Naive thymus-derived CD8-positive, alpha-beta T cell (primary cell): ENCODE measurements at regions not wholly inside any gene's neighbourhood (a gene's known extent, or its start where the extent isn't known, plus 50 kb on each side); places are given as distances from the start of the nearest gene placed in this dataset.
"Not testable (repeated sequence)": the region's sequence is repeated elsewhere in the genome, so short reads cannot be mapped to it uniquely, and the experiment has no call there.

ENCODE experiments used
- ATAC-seq, 2 donors: fragments of 150-1000 bp; cut with Tn5 transposase in 1 of 2; sonication (Bioruptor Pico), chemical (Tn5 transposase) in 1 of 2; 1 replicate in 1 of 2; 2 replicates in 1 of 2; pipeline ENCODE4 v1.10.0; 2021; ENCODE audit warnings: mild to moderate bottlenecking in 2 of 2, moderate library complexity in 2 of 2
- POLR2A ChIA-PET: fragments of 350-600 bp; sonication (Branson Sonifier 250); formaldehyde crosslinking; loops from one replicate; lab custom pipeline; 2021; ENCODE audit warnings: antibody characterized with exemption; lab: Charles Lee
- DNase-seq, 10 donors: peaks; one replicate each; pipeline versions ENCODE4 v3.0.0 to v3.0.0-alpha.2; 2020 to 2022
- H3K27ac Mint-ChIP-seq, 10 donors: one replicate each; pipeline ENCODE4 v1.8.0; 2020 to 2022; ENCODE audit warnings: mild to moderate bottlenecking in 10 of 10, mixed read lengths in 10 of 10, moderate library complexity in 4 of 10, inconsistent platforms in 1 of 10
- H3K27me3 Mint-ChIP-seq, 5 donors: one replicate each; pipeline ENCODE4 v1.8.0; 2021 to 2022; ENCODE audit warnings: mixed read lengths in 5 of 5
- H3K36me3 Mint-ChIP-seq, 3 donors: one replicate each; pipeline ENCODE4 v1.8.0; 2020 to 2022; ENCODE audit warnings: mixed read lengths in 3 of 3, mild to moderate bottlenecking in 2 of 3, inconsistent platforms in 1 of 3
- H3K4me1 Mint-ChIP-seq, 4 donors: one replicate each; pipeline ENCODE4 v1.8.0; 2021 to 2022; ENCODE audit warnings: mixed read lengths in 4 of 4
- H3K4me3 Mint-ChIP-seq, 10 donors: one replicate each; pipeline ENCODE4 v1.8.0; 2020 to 2022; ENCODE audit warnings: mild to moderate bottlenecking in 10 of 10, mixed read lengths in 10 of 10, moderate library complexity in 6 of 10, inconsistent platforms in 1 of 10
- H3K9me3 Mint-ChIP-seq, 9 donors: one replicate each; pipeline ENCODE4 v1.8.0; 2020 to 2022; ENCODE audit warnings: mixed read lengths in 9 of 9, mild to moderate bottlenecking in 3 of 9, inconsistent platforms in 1 of 9, moderate library complexity in 1 of 9

- Mint-ChIP-seq H3K36me3 (no peaks in the 10 kb centered on the region), H3K27ac (no peak overlapping the region), H3K9me3 (no peaks in the 10 kb centered on the region), H3K4me1 (no peaks in the 10 kb centered on the region), H3K27me3 (peaks cover 0 to 6% (median 0%) of the 10 kb centered on the region in 5 donors), H3K4me3 (no peak overlapping the region)
- POLR2A ChIA-PET = no interaction called here
- no peak for DNase-seq
- no peak for ATAC-seq
Observed at GRCh38 chr2:16188261-16188890, 248.0 kb downstream of the MYCN start.

- no peak for DNase-seq
- Mint-ChIP-seq H3K36me3 (no peaks in the 10 kb centered on the region), H3K27me3 (peaks cover 0 to 7% (median 0%) of the 10 kb centered on the region in 5 donors), H3K9me3 (no peaks in the 10 kb centered on the region), H3K27ac (no peak overlapping the region), H3K4me3 (no peak overlapping the region), H3K4me1 (no peaks in the 10 kb centered on the region)
- no peak for ATAC-seq
- POLR2A ChIA-PET = no interaction called here
Observed at GRCh38 chr2:16187482-16187817, 247.1 kb downstream of the MYCN start.

- no peak overlapping the region for H3K4me3 Mint-ChIP-seq
- no peaks in the 10 kb centered on the region for H3K4me1 Mint-ChIP-seq
- no peak overlapping the region for H3K27ac Mint-ChIP-seq
- H3K9me3 Mint-ChIP-seq = no peaks in the 10 kb centered on the region
- H3K27me3 Mint-ChIP-seq = peaks cover 0 to 9% (median 0%) of the 10 kb centered on the region in 5 donors
- H3K36me3 Mint-ChIP-seq = no peaks in the 10 kb centered on the region
- no peak for ATAC-seq
- no peak for DNase-seq
- POLR2A ChIA-PET = no interaction called here
Observed at GRCh38 chr2:16186661-16187481, 246.5 kb downstream of the MYCN start.

- no peaks in the 10 kb centered on the region for H3K4me1 Mint-ChIP-seq
- peaks cover 0 to 7% (median 0%) of the 10 kb centered on the region in 5 donors for H3K27me3 Mint-ChIP-seq
- H3K36me3 Mint-ChIP-seq = no peaks in the 10 kb centered on the region
- H3K9me3 Mint-ChIP-seq = no peaks in the 10 kb centered on the region
- ATAC-seq (no peak), DNase-seq (no peak)
- H3K4me3 Mint-ChIP-seq = no peak overlapping the region
- no peak overlapping the region for H3K27ac Mint-ChIP-seq
- POLR2A ChIA-PET = no interaction called here
Observed at GRCh38 chr2:16185801-16186272, 245.5 kb downstream of the MYCN start.

- peaks cover 0 to 7% (median 0%) of the 10 kb centered on the region in 5 donors for H3K27me3 Mint-ChIP-seq
- no peak for DNase-seq
- no peaks in the 10 kb centered on the region for H3K9me3 Mint-ChIP-seq
- no peak overlapping the region for H3K27ac Mint-ChIP-seq
- H3K4me1 Mint-ChIP-seq = no peaks in the 10 kb centered on the region
- H3K36me3 Mint-ChIP-seq = no peaks in the 10 kb centered on the region
- no peak overlapping the region for H3K4me3 Mint-ChIP-seq
- no peak for ATAC-seq
- POLR2A ChIA-PET = no interaction called here
Observed at GRCh38 chr2:16184945-16185660, 244.8 kb downstream of the MYCN start.

- no peaks in the 10 kb centered on the region for H3K4me1 Mint-ChIP-seq
- POLR2A ChIA-PET = no interaction called here
- no peak for DNase-seq
- no peaks in the 10 kb centered on the region for H3K9me3 Mint-ChIP-seq
- H3K27ac Mint-ChIP-seq = no peak overlapping the region
- H3K27me3 Mint-ChIP-seq = peaks cover 0 to 7% (median 0%) of the 10 kb centered on the region in 5 donors
- ATAC-seq = no peak
- no peaks in the 10 kb centered on the region for H3K36me3 Mint-ChIP-seq
- no peak overlapping the region for H3K4me3 Mint-ChIP-seq
Observed at GRCh38 chr2:16184341-16184890, 244.1 kb downstream of the MYCN start.

- no peak for DNase-seq
- Mint-ChIP-seq H3K36me3 (no peaks in the 10 kb centered on the region), H3K4me1 (no peaks in the 10 kb centered on the region), H3K27ac (no peak overlapping the region), H3K27me3 (peaks cover 0 to 7% (median 0%) of the 10 kb centered on the region in 5 donors), H3K9me3 (no peaks in the 10 kb centered on the region), H3K4me3 (no peak overlapping the region)
- POLR2A ChIA-PET = no interaction called here
- ATAC-seq = no peak
Observed at GRCh38 chr2:16183345-16183744, 243.0 kb downstream of the MYCN start.

GRCh38 chr2:16182841-16183240, 242.5 kb downstream of the MYCN start:
- DNase-seq (no peak), ATAC-seq (no peak)
- POLR2A ChIA-PET = no interaction called here
- no peaks in the 10 kb centered on the region for H3K36me3 Mint-ChIP-seq
- no peaks in the 10 kb centered on the region for H3K9me3 Mint-ChIP-seq
- H3K4me3 Mint-ChIP-seq = no peak overlapping the region
- peaks cover 0 to 7% (median 0%) of the 10 kb centered on the region in 5 donors for H3K27me3 Mint-ChIP-seq
- H3K4me1 Mint-ChIP-seq = no peaks in the 10 kb centered on the region
- no peak overlapping the region for H3K27ac Mint-ChIP-seq

- H3K4me3 Mint-ChIP-seq, H3K27ac Mint-ChIP-seq, DNase-seq, ATAC-seq, POLR2A ChIA-PET, H3K9me3 Mint-ChIP-seq, H3K4me1 Mint-ChIP-seq, H3K27me3 Mint-ChIP-seq, H3K36me3 Mint-ChIP-seq: not testable (repeated sequence)
Observed at GRCh38 chr2:16182311-16182815, 242.0 kb downstream of the MYCN start.

GRCh38 chr2:16181741-16182090, 241.4 kb downstream of the MYCN start:
- Mint-ChIP-seq H3K27me3 (peaks cover 0 to 7% (median 0%) of the 10 kb centered on the region in 5 donors), H3K27ac (no peak overlapping the region), H3K9me3 (no peaks in the 10 kb centered on the region), H3K4me1 (no peaks in the 10 kb centered on the region), H3K4me3 (no peak overlapping the region), H3K36me3 (no peaks in the 10 kb centered on the region)
- DNase-seq = no peak
- POLR2A ChIA-PET = no interaction called here
- no peak for ATAC-seq

GRCh38 chr2:16181062-16181740, 240.9 kb downstream of the MYCN start:
- DNase-seq (no peak), ATAC-seq (no peak)
- POLR2A ChIA-PET = no interaction called here
- no peak overlapping the region for H3K27ac Mint-ChIP-seq
- H3K4me1 Mint-ChIP-seq = no peaks in the 10 kb centered on the region
- H3K9me3 Mint-ChIP-seq = no peaks in the 10 kb centered on the region
- H3K4me3 Mint-ChIP-seq = no peak overlapping the region
- no peaks in the 10 kb centered on the region for H3K36me3 Mint-ChIP-seq
- peaks cover 0 to 7% (median 0%) of the 10 kb centered on the region in 5 donors for H3K27me3 Mint-ChIP-seq

GRCh38 chr2:16180631-16181030, 240.3 kb downstream of the MYCN start:
- no peaks in the 10 kb centered on the region for H3K9me3 Mint-ChIP-seq
- DNase-seq = no peak
- H3K4me3 Mint-ChIP-seq = no peak overlapping the region
- H3K36me3 Mint-ChIP-seq = no peaks in the 10 kb centered on the region
- no peaks in the 10 kb centered on the region for H3K4me1 Mint-ChIP-seq
- ATAC-seq = no peak
- POLR2A ChIA-PET = no interaction called here
- H3K27ac Mint-ChIP-seq = no peak overlapping the region
- peaks cover 0 to 7% (median 0%) of the 10 kb centered on the region in 5 donors for H3K27me3 Mint-ChIP-seq
